HG03064 (cell line): ENCODE measurements at regions not wholly inside any gene's neighbourhood (a gene's known extent, or its start where the extent isn't known, plus 50 kb on each side); places are given as distances from the start of the nearest gene placed in this dataset.
"Not testable (repeated sequence)": the region's sequence is repeated elsewhere in the genome, so short reads cannot be mapped to it uniquely, and the experiment has no call there.

ENCODE experiments used
- ATAC-seq: cut with Tn5 transposase; IDR thresholded peaks from one replicate; pipeline ENCODE4 v1.9.1; 2021; ENCODE audit warnings: low read depth; ENCODE audit not compliant: unreplicated experiment

GRCh38 chr2:43075054-43075593 lies 151.3 kb downstream of the ZFP36L2 start:
- no peak for ATAC-seq

- ATAC-seq = no peak
These were observed 151.8 kb downstream of the ZFP36L2 start for GRCh38 chr2:43074592-43075053.

- ATAC-seq = no peak
These were observed 152.4 kb downstream of the ZFP36L2 start for GRCh38 chr2:43074052-43074451.

GRCh38 chr2:43073401-43073825 lies 153.0 kb downstream of the ZFP36L2 start:
- ATAC-seq = no peak

GRCh38 chr2:43071599-43072550 lies 154.5 kb downstream of the ZFP36L2 start:
- ATAC-seq = no peak

GRCh38 chr2:43070676-43071502 lies 155.5 kb downstream of the ZFP36L2 start:
- no peak for ATAC-seq

GRCh38 chr2:43070030-43070429 lies 156.4 kb downstream of the ZFP36L2 start:
- ATAC-seq = no peak

GRCh38 chr2:43068631-43069517 lies 157.5 kb downstream of the ZFP36L2 start:
- no peak for ATAC-seq

- no peak for ATAC-seq
These were observed 158.3 kb downstream of the ZFP36L2 start for GRCh38 chr2:43068041-43068533.

- ATAC-seq = no peak
These were observed 159.0 kb downstream of the ZFP36L2 start for GRCh38 chr2:43067254-43068040.

GRCh38 chr2:43066541-43067253 lies 159.7 kb downstream of the ZFP36L2 start:
- not testable (repeated sequence) for ATAC-seq

- no peak for ATAC-seq
These were observed 160.5 kb downstream of the ZFP36L2 start for GRCh38 chr2:43065871-43066270.

- ATAC-seq = no peak
These were observed 161.4 kb downstream of the ZFP36L2 start for GRCh38 chr2:43065036-43065435.

GRCh38 chr2:43063096-43063495 lies 163.3 kb downstream of the ZFP36L2 start:
- ATAC-seq = not testable (repeated sequence)

GRCh38 chr2:43062058-43062457 lies 164.3 kb downstream of the ZFP36L2 start:
- ATAC-seq = no peak

GRCh38 chr2:43060390-43061016 lies 165.9 kb downstream of the ZFP36L2 start:
- ATAC-seq = no peak

- ATAC-seq = peak; percentile 75
These were observed 167.1 kb downstream of the ZFP36L2 start for GRCh38 chr2:43059183-43059897.
